Vagina (tissue), 2 donors: ENCODE measurements at regions not wholly inside any gene's neighbourhood (a gene's known extent, or its start where the extent isn't known, plus 50 kb on each side); places are given as distances from the start of the nearest gene placed in this dataset.

Source experiments
- POLR2A ChIP-seq, 2 donors: fragments of 450-650 bp; IDR thresholded peaks; one replicate each; pipeline ENCODE4 v1.6.1; 2017; ENCODE audit warnings: antibody characterized with exemption in 2 of 2, mild to moderate bottlenecking in 2 of 2, moderate library complexity in 2 of 2
- POLR2AphosphoS5 ChIP-seq, 2 donors: sonication (generic); formaldehyde crosslinking; IDR thresholded peaks; one replicate each; pipeline ENCODE4 v1.9.0; 2017; ENCODE audit warnings: antibody characterized with exemption in 2 of 2, mild to moderate bottlenecking in 2 of 2, low read depth in 1 of 2; ENCODE audit not compliant: insufficient read depth in 1 of 2
- TF ChIP-seq, protein P1 (sequence below), 3 experiments: fragments of 450-650 bp in 2 of 3; fragments of 200-600 bp in 1 of 3; sonication (generic) in 1 of 3; IDR thresholded peaks; one replicate each; pipeline ENCODE4 v1.5.1; 2017 to 2019; ENCODE audit warnings: antibody characterized with exemption in 3 of 3, mild to moderate bottlenecking in 2 of 3, moderate library complexity in 2 of 3

- TF ChIP-seq, protein P1, sequence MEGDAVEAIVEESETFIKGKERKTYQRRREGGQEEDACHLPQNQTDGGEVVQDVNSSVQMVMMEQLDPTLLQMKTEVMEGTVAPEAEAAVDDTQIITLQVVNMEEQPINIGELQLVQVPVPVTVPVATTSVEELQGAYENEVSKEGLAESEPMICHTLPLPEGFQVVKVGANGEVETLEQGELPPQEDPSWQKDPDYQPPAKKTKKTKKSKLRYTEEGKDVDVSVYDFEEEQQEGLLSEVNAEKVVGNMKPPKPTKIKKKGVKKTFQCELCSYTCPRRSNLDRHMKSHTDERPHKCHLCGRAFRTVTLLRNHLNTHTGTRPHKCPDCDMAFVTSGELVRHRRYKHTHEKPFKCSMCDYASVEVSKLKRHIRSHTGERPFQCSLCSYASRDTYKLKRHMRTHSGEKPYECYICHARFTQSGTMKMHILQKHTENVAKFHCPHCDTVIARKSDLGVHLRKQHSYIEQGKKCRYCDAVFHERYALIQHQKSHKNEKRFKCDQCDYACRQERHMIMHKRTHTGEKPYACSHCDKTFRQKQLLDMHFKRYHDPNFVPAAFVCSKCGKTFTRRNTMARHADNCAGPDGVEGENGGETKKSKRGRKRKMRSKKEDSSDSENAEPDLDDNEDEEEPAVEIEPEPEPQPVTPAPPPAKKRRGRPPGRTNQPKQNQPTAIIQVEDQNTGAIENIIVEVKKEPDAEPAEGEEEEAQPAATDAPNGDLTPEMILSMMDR (IDR thresholded peaks at IDR 0.05): no peak
- TF ChIP-seq POLR2A (IDR thresholded peaks at IDR 0.05) (no peak), POLR2AphosphoS5 (IDR thresholded peaks at IDR 0.05; ENCODE audit: insufficient read depth in 1 of 2, low read depth in 1 of 2) (no peak)
These were observed 185.8 kb upstream of the PIK3C3 start for GRCh38 chr18:41769265-41769664.
